SK-N-SH (cell line): ENCODE measurements at regions not wholly inside any gene's neighbourhood (a gene's known extent, or its start where the extent isn't known, plus 50 kb on each side); places are given as distances from the start of the nearest gene placed in this dataset.

Experiments used
- CTCF ChIA-PET: fragments of 300-600, 350-600 bp; formaldehyde crosslinking; extraction: SDS; loops from one replicate; lab custom pipeline; 2021; lab: Yijun Ruan, JAX
- POLR2A ChIA-PET: fragments of 350-600 bp; sonication (Branson Sonifier 250); formaldehyde crosslinking; extraction: SDS; loops from one replicate; lab custom pipeline; 2020; ENCODE audit warnings: antibody characterized with exemption, inconsistent platforms; lab: Yijun Ruan, JAX
- DNase-seq: peaks from one replicate; pipeline ENCODE4 v3.0.0; 2012
- H2AFZ ChIP-seq: fragments of 200-600 bp; sonication (generic); 2 replicates; pipeline ENCODE4 v1.8.1; 2016; ENCODE audit warnings: antibody characterized with exemption, mild to moderate bottlenecking, low read depth
- H3F3A ChIP-seq: fragments of 200-600 bp; sonication (generic); replicated peaks from 2 replicates; pipeline ENCODE3; 2016; ENCODE audit warnings: antibody characterized with exemption, mild to moderate bottlenecking; ENCODE audit not compliant: insufficient read depth
- H3K27ac ChIP-seq, 2 experiments: fragments of 200-500 bp in 1 of 2; fragments of 200-600 bp in 1 of 2; sonication (Bioruptor generic) in 1 of 2; sonication (generic), shearing (Covaris generic) in 1 of 2; 2 replicates each; pipeline versions ENCODE4 v1.5.1 to v1.6.1; 2014 to 2016; ENCODE audit warnings: low read depth in 2 of 2, inconsistent platforms in 1 of 2, low read length in 1 of 2, mild to moderate bottlenecking in 1 of 2, mixed read lengths in 1 of 2
- H3K27me3 ChIP-seq: fragments of 200-600 bp; sonication (generic), shearing (Covaris generic); 2 replicates; pipeline ENCODE4 v1.6.1; 2016; ENCODE audit warnings: mixed run types; ENCODE audit not compliant: insufficient read depth
- H3K36me3 ChIP-seq, 2 experiments: fragments of 200-500 bp in 1 of 2; fragments of 200-600 bp in 1 of 2; sonication (Bioruptor generic) in 1 of 2; sonication (generic) in 1 of 2; replicated peaks in 1 of 2; 2 replicates each; pipeline versions ENCODE3 to v1.5.1; 2014 to 2016; ENCODE audit warnings: low read length in 1 of 2, mild to moderate bottlenecking in 1 of 2; ENCODE audit not compliant: insufficient read depth in 2 of 2, control insufficient read depth in 1 of 2
- H3K4me1 ChIP-seq, 2 experiments: fragments of 200-500 bp in 1 of 2; fragments of 200-600 bp in 1 of 2; sonication (Bioruptor generic) in 1 of 2; sonication (generic), shearing (Covaris generic) in 1 of 2; 2 replicates each; pipeline versions ENCODE4 v1.5.1 to v1.6.1; 2014 to 2016; ENCODE audit warnings: low read depth in 1 of 2, low read length in 1 of 2, mixed run types in 1 of 2; ENCODE audit not compliant: insufficient read depth in 2 of 2, control insufficient read depth in 1 of 2
- H3K4me2 ChIP-seq: fragments of 200-600 bp; sonication (generic), shearing (Covaris generic); 2 replicates; pipeline ENCODE4 v1.6.1; 2017; ENCODE audit warnings: mixed run types
- H3K4me3 ChIP-seq, 2 experiments: fragments of 200-500 bp in 1 of 2; fragments of 200-600 bp in 1 of 2; sonication (Bioruptor generic) in 1 of 2; sonication (generic), shearing (Covaris generic) in 1 of 2; 2 replicates each; pipeline versions ENCODE4 v1.5.1 to v1.8.1; 2014 to 2016; ENCODE audit warnings: low read depth in 2 of 2, inconsistent platforms in 1 of 2, low read length in 1 of 2, mild to moderate bottlenecking in 1 of 2, mixed read lengths in 1 of 2, moderate library complexity in 1 of 2
- H3K79me2 ChIP-seq: fragments of 200-600 bp; sonication (generic); 2 replicates; pipeline ENCODE4 v1.8.1; 2017; ENCODE audit warnings: mild to moderate bottlenecking; ENCODE audit not compliant: insufficient read depth
- H3K9ac ChIP-seq: fragments of 200-600 bp; sonication (generic); 2 replicates; pipeline ENCODE4 v1.6.1; 2017; ENCODE audit warnings: mixed run types
- H3K9me2 ChIP-seq: fragments of 200-600 bp; sonication (generic); 2 replicates; pipeline ENCODE4 v1.6.1; 2017; ENCODE audit warnings: mixed run types
- H3K9me3 ChIP-seq: fragments of 200-600 bp; sonication (generic); 2 replicates; pipeline ENCODE4 v1.6.1; 2017; ENCODE audit warnings: mixed run types, mild to moderate bottlenecking, moderate library complexity
- H4K20me1 ChIP-seq: fragments of 200-600 bp; sonication (generic); 2 replicates; pipeline ENCODE4 v1.6.1; 2017; ENCODE audit warnings: mild to moderate bottlenecking, mixed run types; ENCODE audit not compliant: insufficient read depth
- ELF1 ChIP-seq: IDR thresholded peaks from 2 replicates; pipeline ENCODE4 v1.4.0; 2012
- EZH2phosphoT487 ChIP-seq: fragments of 200-600 bp; sonication (generic); IDR thresholded peaks from 2 replicates; pipeline ENCODE4 v1.6.1; 2017; ENCODE audit warnings: low read depth, mixed run types, mild to moderate bottlenecking, antibody characterized with exemption, moderate library complexity, borderline replicate concordance
- GABPA ChIP-seq: IDR thresholded peaks from 2 replicates; pipeline ENCODE4 v1.4.0; 2012; ENCODE audit warnings: low read depth, mild to moderate bottlenecking
- GATA2 ChIP-seq: sonication (generic); formaldehyde crosslinking; IDR thresholded peaks from 2 replicates; pipeline ENCODE4 v1.5.0; 2020; ENCODE audit warnings: mild to moderate bottlenecking, missing genetic modification reagents
- JUND ChIP-seq: IDR thresholded peaks from 2 replicates; pipeline ENCODE4 v1.4.0; 2012
- MXI1 ChIP-seq: IDR thresholded peaks from 2 replicates; pipeline ENCODE4 v1.6.1; 2012; ENCODE audit warnings: mild to moderate bottlenecking, low read depth, low read length, improper control_type of control experiment
- NRF1 ChIP-seq: IDR thresholded peaks from 2 replicates; pipeline ENCODE4 v1.6.1; 2012; ENCODE audit warnings: low read depth, mild to moderate bottlenecking, low read length
- RAD21 ChIP-seq: IDR thresholded peaks from 2 replicates; pipeline ENCODE4 v1.6.1; 2012; ENCODE audit warnings: mild to moderate bottlenecking, low read length
- RFX5 ChIP-seq: IDR thresholded peaks from 2 replicates; pipeline ENCODE4 v1.6.1; 2012; ENCODE audit warnings: mild to moderate bottlenecking, improper control_type of control experiment, low read length
- SIN3A ChIP-seq: IDR thresholded peaks from 2 replicates; pipeline ENCODE4 v1.6.1; 2012; ENCODE audit warnings: low read depth, mild to moderate bottlenecking, low read length, moderate library complexity, borderline replicate concordance
- SMC3 ChIP-seq: IDR thresholded peaks from 2 replicates; pipeline ENCODE4 v1.6.1; 2012; ENCODE audit warnings: low read depth, low read length, improper control_type of control experiment
- TEAD4 ChIP-seq: IDR thresholded peaks from 2 replicates; pipeline ENCODE4 v1.4.0; 2012; ENCODE audit warnings: mild to moderate bottlenecking, borderline replicate concordance; ENCODE audit not compliant: insufficient read depth
- WGBS: methylation state at CpG from one replicate; pipeline ENCODE4 v1.1.6; 2017; ENCODE audit warnings: low lambda C conversion rate; 5-methylcytosine and 5-hydroxymethylcytosine counted together
- TF ChIP-seq, protein P1 (sequence below): fragments of 200-600 bp; sonication (generic); IDR thresholded peaks from 2 replicates; pipeline ENCODE4 v1.6.1; 2017; ENCODE audit warnings: antibody characterized with exemption, mild to moderate bottlenecking, moderate library complexity
- TF ChIP-seq, protein P2 (sequence below): IDR thresholded peaks from 2 replicates; pipeline ENCODE4; 2012
- TF ChIP-seq, protein P3 (sequence below): fragments of 150-350 bp; IDR thresholded peaks from 2 replicates; pipeline ENCODE4 v1.6.1; 2017; ENCODE audit warnings: antibody characterized with exemption, low read length, low read depth, borderline replicate concordance

DNA sequence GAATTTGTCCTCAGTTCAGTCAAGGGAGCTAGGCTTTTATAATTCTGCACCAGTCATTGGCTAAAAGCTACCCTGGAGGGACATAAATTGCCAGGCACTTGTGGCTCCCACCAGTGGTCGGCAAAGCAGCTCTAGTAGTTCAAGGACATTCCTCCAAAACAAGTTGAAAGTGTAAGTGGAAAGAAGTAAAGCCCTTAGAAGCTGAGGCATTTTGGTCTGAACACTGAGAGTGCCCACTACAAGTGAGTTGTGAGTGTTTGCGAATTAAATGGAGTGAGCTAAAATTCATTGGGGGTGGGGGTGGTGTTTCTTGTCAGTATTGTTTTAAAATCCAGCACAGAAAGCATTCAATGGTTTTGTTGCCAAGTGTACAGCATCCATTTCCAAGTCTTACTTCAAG is 879.9 kb upstream of the CDH2 start:
- DNase-seq, result no peak
- H3K27me3 ChIP-seq, result no peaks in the 10 kb centered on the region
- no peak overlapping the region for H3K27ac ChIP-seq
- no peak overlapping the region for H3K4me2 ChIP-seq
- ChIA-PET CTCF (no interaction called here), POLR2A (no interaction called here)
- H3K9me3 ChIP-seq, result no peaks in the 10 kb centered on the region; the same call in 1 of the 2 replicates
- H4K20me1 ChIP-seq, result no peaks in the 10 kb centered on the region
- H3F3A ChIP-seq, result peaks cover 3% of the 10 kb centered on the region
- TF ChIP-seq, protein P1, sequence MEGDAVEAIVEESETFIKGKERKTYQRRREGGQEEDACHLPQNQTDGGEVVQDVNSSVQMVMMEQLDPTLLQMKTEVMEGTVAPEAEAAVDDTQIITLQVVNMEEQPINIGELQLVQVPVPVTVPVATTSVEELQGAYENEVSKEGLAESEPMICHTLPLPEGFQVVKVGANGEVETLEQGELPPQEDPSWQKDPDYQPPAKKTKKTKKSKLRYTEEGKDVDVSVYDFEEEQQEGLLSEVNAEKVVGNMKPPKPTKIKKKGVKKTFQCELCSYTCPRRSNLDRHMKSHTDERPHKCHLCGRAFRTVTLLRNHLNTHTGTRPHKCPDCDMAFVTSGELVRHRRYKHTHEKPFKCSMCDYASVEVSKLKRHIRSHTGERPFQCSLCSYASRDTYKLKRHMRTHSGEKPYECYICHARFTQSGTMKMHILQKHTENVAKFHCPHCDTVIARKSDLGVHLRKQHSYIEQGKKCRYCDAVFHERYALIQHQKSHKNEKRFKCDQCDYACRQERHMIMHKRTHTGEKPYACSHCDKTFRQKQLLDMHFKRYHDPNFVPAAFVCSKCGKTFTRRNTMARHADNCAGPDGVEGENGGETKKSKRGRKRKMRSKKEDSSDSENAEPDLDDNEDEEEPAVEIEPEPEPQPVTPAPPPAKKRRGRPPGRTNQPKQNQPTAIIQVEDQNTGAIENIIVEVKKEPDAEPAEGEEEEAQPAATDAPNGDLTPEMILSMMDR, result no peak
- TF ChIP-seq RAD21, result no peak
- TF ChIP-seq RFX5, result no peak
- TF ChIP-seq NRF1, result no peak
- TF ChIP-seq EZH2phosphoT487, result no peak
- no peak for TF ChIP-seq JUND
- no peak for TF ChIP-seq SMC3
- TF ChIP-seq GATA2, result no peak
- TF ChIP-seq, protein P2, sequence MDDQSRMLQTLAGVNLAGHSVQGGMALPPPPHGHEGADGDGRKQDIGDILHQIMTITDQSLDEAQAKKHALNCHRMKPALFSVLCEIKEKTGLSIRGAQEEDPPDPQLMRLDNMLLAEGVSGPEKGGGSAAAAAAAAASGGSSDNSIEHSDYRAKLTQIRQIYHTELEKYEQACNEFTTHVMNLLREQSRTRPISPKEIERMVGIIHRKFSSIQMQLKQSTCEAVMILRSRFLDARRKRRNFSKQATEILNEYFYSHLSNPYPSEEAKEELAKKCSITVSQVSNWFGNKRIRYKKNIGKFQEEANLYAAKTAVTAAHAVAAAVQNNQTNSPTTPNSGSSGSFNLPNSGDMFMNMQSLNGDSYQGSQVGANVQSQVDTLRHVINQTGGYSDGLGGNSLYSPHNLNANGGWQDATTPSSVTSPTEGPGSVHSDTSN, result no peak
- TF ChIP-seq TEAD4, result no peak
- TF ChIP-seq, protein P3, sequence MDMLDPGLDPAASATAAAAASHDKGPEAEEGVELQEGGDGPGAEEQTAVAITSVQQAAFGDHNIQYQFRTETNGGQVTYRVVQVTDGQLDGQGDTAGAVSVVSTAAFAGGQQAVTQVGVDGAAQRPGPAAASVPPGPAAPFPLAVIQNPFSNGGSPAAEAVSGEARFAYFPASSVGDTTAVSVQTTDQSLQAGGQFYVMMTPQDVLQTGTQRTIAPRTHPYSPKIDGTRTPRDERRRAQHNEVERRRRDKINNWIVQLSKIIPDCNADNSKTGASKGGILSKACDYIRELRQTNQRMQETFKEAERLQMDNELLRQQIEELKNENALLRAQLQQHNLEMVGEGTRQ, result no peak
- TF ChIP-seq SIN3A, result no peak
- 80% methylated on average over 2 of the region's 2 CpGs for WGBS
- no peaks in the 10 kb centered on the region for H3K79me2 ChIP-seq
- no peak overlapping the region for H3K9ac ChIP-seq
- no peaks in the 10 kb centered on the region for H3K4me1 ChIP-seq
- no peak overlapping the region for H3K4me3 ChIP-seq
- no peak overlapping the region for H2AFZ ChIP-seq
- H3K36me3 ChIP-seq, result no peaks in the 10 kb centered on the region
- no peaks in the 10 kb centered on the region for H3K9me2 ChIP-seq

DNA sequence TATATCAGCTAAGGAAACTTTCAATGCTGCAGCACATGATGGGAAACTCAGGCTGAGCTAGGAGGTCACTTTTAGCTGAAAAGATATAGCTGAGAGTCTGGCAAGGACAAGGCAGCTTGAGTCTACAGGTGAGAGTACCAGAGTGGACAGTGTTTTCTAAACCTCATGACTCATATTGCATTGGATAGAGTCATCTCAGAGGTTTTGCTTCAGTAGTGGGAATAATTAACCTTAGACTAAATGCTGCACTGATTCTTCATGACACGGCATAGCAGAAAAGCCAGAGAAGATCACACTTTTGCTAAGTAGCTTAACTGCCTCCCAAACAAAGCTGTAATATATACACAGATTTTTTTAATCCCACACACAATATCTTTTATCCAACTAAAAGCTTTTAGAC is 865.0 kb upstream of the CDH2 start:
- Histone ChIP-seq H3K9me2 (no peaks in the 10 kb centered on the region; the same call in 1 of the 2 replicates), H3F3A (no peaks in the 10 kb centered on the region), H3K9ac (no peak overlapping the region), H4K20me1 (no peaks in the 10 kb centered on the region), H3K4me2 (no peak overlapping the region), H3K79me2 (no peaks in the 10 kb centered on the region), H2AFZ (no peak overlapping the region), H3K27ac (no peak overlapping the region), H3K4me1 (no peaks in the 10 kb centered on the region), H3K4me3 (no peak overlapping the region), H3K9me3 (no peaks in the 10 kb centered on the region), H3K27me3 (no peaks in the 10 kb centered on the region), H3K36me3 (no peaks in the 10 kb centered on the region)
- DNase-seq, result no peak
- CTCF ChIA-PET, result no interaction called here
- POLR2A ChIA-PET, result no interaction called here
- WGBS, result 100% methylated on average over 1 of the region's 1 CpG
- TF ChIP-seq EZH2phosphoT487, result no peak
- no peak for TF ChIP-seq GABPA
- TF ChIP-seq ELF1, result no peak
- TF ChIP-seq, protein P2, result no peak
- TF ChIP-seq, protein P3, result no peak
- no peak for TF ChIP-seq SMC3
- TF ChIP-seq MXI1, result no peak
